ENCODE measurements at regions not wholly inside any gene's neighbourhood (a gene's known extent, or its start where the extent isn't known, plus 50 kb on each side); places are given as distances from the start of the nearest gene placed in this dataset.

GRCh38 chr10:130371156-130371555 lies 235.0 kb downstream of the GLRX3 start:
- H3K27ac ChIP-seq = no peak overlapping the region
- TF ChIP-seq ZFX (IDR thresholded peaks at IDR 0.05) (no peak), CTCF (conservative IDR thresholded peaks at IDR 0.05) (no peak)

GRCh38 chr10:130371666-130372065 lies 235.5 kb downstream of the GLRX3 start:
- H3K27ac ChIP-seq = no peak overlapping the region
- no peak for TF ChIP-seq CTCF (conservative IDR thresholded peaks at IDR 0.05)
- TF ChIP-seq ZFX (IDR thresholded peaks at IDR 0.05) = no peak

GRCh38 chr10:130372222-130372621 lies 236.0 kb downstream of the GLRX3 start:
- TF ChIP-seq CTCF (conservative IDR thresholded peaks at IDR 0.05) = no peak
- TF ChIP-seq ZFX (IDR thresholded peaks at IDR 0.05) = no peak
- H3K27ac ChIP-seq = no peak overlapping the region

- TF ChIP-seq ZFX (IDR thresholded peaks at IDR 0.05) = no peak
- no peak for TF ChIP-seq CTCF (conservative IDR thresholded peaks at IDR 0.05)
- no peak overlapping the region for H3K27ac ChIP-seq
Measured at GRCh38 chr10:130372866-130373265, 236.7 kb downstream of the GLRX3 start.

GRCh38 chr10:130377986-130378540 lies 241.9 kb downstream of the GLRX3 start:
- TF ChIP-seq ZFX (IDR thresholded peaks at IDR 0.05) = no peak
- no peak for TF ChIP-seq CTCF (conservative IDR thresholded peaks at IDR 0.05)
- no peak overlapping the region for H3K27ac ChIP-seq

GRCh38 chr10:130378556-130379400 lies 242.6 kb downstream of the GLRX3 start:
- TF ChIP-seq ZFX (IDR thresholded peaks at IDR 0.05) = no peak
- TF ChIP-seq CTCF (conservative IDR thresholded peaks at IDR 0.05) = no peak; the same call in 1 of the 2 replicates
- H3K27ac ChIP-seq = no peak overlapping the region

GRCh38 chr10:130380056-130380455 lies 243.9 kb downstream of the GLRX3 start:
- H3K27ac ChIP-seq = no peak overlapping the region
- TF ChIP-seq CTCF (conservative IDR thresholded peaks at IDR 0.05) (no peak), ZFX (IDR thresholded peaks at IDR 0.05) (no peak)
